Hematopoietic multipotent progenitor cell treated with erythropoietin and hydrocortisone succinate and interleukin-3 and kit ligand, for 8 days (in vitro differentiated cells): ENCODE measurements at regions not wholly inside any gene's neighbourhood (a gene's known extent, or its start where the extent isn't known, plus 50 kb on each side); places are given as distances from the start of the nearest gene placed in this dataset.
"Not testable (repeated sequence)": the region's sequence is repeated elsewhere in the genome, so short reads cannot be mapped to it uniquely, and the experiment has no call there.

Experiments used
- DNase-seq: peaks from one replicate; pipeline ENCODE4 v3.0.0-alpha.2; 2015

DNA sequence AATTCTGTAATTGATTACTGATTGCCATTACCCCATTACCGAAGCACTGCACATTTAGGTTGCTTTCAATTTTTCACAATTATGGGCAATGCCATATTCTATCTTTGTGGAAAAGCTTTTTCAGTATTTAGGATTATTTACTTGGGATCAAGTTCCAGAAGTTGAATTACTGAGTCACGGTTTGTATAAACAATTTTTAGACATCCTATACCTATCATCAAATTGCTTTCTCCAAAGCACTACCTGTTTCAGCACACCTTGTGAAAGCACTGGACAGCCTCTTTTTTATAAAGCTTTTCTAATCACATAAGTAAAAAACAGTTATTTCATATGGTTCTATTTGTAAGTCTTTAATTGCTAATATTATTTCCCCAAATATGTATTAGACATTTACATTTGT, 221.5 kb upstream of the CAND1 start:
- DNase-seq = no peak

GRCh38 chr12:67048371-67048770, 220.8 kb upstream of the CAND1 start:
- DNase-seq = no peak

GRCh38 chr12:67049199-67049598, 220.0 kb upstream of the CAND1 start:
- not testable (repeated sequence) for DNase-seq

GRCh38 chr12:67052981-67053380, 216.2 kb upstream of the CAND1 start:
- no peak for DNase-seq

DNA sequence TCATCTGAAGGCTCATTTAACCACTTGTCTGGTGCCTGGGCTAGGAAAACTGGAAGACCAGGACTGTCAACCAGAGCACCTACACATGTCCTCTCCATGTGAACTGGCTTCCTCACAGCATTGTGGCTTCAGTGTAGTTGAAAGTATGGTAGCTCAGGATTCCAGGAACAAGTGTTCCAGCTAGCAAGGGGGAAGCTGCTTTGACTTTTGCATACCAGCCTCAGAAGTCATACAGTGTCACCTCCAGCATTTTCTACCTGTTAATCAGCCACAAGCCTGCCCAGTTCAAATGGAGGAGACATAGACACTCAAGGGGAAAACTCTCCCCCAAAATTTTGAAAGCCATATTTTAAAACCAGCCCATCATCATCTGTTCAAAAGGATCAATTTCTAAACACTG, 212.8 kb upstream of the CAND1 start:
- DNase-seq = no peak

GRCh38 chr12:67057072-67057471, 212.1 kb upstream of the CAND1 start:
- no peak for DNase-seq

DNA sequence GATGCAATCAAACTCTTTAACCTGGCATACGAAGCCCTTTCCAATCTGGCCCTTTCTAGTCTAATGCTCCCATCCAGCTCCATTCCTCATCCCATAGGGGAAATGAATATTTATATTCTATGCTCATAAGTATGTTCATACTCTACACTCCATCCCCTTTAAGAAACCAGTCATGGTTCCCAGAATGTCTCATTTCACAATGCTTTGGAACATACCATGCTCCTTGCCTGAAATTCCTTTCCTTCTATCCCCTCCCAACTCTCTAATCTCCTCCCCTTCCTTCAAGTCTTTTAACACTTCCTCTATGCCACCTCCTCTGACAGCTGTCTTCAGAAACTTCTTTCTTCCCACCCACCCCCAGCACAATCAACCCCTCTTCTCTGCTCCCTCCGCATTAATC, 207.0 kb upstream of the CAND1 start:
- no peak for DNase-seq

DNA sequence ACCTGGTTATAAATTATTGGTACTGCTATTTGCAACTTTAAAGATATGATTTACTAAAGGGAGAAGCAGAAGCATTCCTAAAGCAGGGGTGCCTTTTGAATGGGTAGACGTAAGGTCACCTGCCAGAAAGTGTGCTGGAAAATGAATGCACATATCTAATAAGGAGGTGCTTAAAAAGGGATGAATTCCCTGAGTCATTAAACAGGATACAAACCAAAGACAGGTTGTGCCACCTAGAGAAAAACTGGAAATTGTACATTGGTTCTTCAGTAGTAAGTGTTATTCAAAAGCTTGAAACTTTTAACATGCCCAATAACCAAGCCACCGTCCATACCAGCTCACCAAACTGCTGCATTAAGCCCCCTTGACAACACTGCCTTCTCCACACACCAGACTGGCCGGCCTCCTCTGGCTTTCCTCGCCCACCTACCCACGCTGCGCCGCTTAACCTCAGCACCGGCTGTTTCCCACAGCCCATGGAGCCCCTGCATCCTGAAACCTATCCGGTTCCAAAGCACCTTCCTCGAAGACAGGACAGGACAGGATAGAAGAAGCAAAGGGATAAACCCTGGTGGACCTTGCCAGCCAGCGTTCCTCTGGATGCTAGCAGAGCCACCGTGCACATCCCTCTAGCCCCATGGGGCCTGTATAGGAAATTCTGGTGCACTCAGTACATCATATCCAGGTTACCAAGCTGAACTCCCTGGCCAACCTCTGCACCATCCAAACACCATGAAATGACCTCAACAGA, 201.5 kb upstream of the CAND1 start:
- DNase-seq = no peak

- DNase-seq = no peak
Observed at GRCh38 chr12:67068204-67068731, 200.9 kb upstream of the CAND1 start.

DNA sequence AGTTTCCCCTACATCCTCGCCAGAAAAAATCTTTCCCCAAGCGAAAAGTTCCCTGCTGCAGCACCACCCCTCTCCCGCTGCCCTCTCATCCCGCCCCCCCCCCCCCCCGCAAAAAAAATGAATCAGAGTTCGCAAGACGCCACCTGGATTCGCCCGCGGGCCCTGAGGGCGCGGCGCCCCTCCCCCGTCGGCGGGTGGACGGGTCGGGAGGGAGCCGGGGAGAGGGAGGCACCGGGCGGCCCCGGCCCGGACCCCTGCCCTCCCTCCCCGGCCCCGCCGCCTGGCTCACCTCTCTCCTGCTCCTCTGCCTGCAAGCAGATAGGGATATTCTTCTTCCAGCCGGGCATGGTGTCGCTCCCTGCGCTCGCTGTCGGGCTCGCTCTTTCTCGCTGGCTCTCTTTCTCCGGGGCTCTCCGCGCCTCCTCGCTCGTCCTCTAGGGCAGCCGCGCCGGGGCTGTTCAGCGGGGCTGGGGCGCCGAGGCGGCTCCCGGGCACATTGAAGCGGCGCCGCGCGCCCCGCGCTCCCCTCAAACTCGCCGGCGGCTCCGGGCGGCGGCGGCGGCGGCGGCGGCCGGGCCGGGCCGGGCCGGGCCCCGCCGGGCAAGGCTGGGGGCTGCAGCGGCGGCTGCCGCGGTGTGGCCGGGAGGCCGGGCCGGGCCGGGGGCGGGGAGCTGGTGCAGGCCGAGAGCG, 200.3 kb upstream of the CAND1 start:
- DNase-seq = no peak

DNA sequence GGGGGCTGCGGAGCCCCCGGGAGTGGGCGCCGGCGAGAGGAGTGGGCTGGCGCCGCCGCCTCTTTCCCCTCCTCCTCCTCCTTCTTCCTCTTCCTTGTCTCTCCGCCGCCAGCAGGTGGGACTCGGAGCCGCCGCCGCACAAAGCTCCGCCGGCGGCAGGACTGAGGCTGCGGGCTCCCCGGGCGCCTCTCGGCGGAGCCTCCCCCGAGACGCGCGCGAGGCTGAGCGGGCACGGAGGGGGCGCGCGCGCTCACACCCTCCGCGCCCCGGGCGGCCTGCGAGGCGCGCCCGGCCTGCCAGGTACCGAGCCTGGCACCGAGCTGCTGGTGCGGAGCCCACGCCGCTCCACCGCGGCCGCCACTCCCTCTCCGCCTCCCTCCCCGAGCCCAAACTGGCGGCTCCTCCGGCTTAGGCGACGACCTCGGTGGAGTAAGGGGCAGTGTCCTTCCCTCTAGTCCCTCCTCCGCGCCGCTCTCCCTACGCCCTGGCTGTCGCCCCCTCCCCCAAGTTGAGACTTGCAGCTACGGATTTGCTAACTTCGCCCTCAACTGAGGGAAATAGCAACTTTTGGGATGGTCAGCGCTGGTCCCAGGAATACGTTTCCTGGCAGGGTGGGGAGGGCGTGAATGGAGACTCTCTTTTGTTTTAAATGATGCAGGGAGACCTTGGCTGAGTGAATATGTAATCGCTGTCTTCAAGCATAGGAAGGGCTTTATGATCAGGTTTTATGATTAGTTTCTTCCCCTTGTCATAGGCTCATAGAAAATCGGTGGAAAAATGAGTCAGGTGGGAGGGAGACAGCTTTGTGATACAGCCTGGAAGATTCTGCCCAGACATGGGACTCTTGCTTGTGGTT, 199.5 kb upstream of the CAND1 start:
- no peak for DNase-seq

- no peak for DNase-seq
Observed at GRCh38 chr12:67070307-67070600, 198.9 kb upstream of the CAND1 start.

DNA sequence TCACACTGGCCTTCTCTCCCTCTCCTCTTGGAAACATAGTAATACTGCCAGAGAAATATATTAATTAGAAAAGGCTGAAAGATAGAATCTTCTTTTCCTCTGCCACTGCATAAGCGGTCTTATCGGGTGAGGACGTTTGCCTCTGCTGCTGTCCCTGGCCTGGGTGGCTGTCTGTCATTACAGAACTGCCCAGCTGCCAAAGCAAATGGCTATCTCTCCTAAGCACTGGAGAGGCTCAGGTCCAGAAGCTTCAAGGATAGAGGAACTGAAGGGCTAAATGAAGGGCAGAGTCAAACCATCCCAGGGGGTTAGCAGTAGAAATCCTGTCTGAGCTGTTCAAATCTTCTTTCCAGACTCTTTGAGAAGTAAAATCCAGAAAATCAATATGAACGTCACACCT, 198.6 kb upstream of the CAND1 start:
- DNase-seq = no peak

GRCh38 chr12:67072281-67072680, 196.9 kb upstream of the CAND1 start:
- DNase-seq = not testable (repeated sequence)

DNA sequence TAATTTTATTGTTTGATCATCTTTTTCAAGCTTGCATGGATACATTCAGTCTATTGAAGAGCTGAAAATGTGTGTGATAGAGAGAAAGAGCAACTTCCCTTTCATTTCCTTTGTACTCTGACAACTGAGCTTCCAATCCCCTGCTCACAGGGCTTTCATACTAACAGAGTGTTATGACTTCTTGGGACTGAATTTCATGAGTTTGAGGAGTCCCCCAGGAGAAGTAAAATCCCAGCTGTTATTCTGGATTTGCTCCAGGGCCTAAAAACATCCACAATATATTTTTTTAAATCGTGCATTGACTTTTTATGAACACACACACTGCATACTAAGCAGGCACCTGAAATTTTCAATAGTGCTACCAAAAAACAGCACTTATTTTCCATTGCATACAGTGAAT, 195.8 kb upstream of the CAND1 start:
- DNase-seq = no peak

DNA sequence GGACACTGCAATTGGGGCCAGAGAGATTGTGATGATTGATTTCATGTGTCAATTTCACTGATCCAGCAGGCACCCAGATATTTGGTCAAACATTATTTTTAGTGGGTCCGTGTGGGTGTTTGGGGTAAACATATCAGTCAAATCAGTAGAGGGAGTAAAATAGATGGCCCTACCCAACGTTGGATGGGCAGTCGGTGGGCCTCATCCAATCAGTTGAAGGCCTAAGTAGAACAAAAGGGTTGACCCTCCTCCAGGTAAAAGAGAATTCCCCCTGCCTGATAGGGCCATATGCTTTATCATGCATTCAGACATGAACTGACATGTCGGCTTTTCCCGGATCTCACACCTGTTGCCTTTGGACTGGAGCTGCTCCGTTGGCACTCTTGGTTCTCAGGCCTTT, 195.1 kb upstream of the CAND1 start:
- DNase-seq = no peak

GRCh38 chr12:67077617-67078016, 191.5 kb upstream of the CAND1 start:
- DNase-seq = no peak

- no peak for DNase-seq
Observed at GRCh38 chr12:67078957-67079356, 190.2 kb upstream of the CAND1 start.

GRCh38 chr12:67080637-67081036, 188.5 kb upstream of the CAND1 start:
- no peak for DNase-seq

GRCh38 chr12:67082221-67082620, 186.9 kb upstream of the CAND1 start:
- no peak for DNase-seq

DNA sequence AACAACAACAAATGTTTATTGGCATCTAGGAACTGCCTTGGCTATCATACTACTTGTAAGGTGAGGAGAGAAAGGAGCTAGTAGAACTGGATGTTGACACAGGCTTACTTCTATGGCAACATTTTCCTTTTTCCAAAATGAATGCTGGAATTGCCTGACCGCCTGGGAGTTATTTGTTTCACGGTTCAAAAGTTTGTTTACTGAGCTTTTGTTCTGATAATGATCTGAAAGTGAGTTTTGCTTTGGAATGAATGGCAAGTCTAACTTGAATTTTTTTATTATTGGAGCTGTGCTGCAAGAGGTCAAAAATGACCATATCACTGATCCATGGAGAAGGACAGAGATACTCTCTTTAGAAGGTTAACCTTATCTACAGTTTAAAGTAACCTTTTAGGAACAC, 183.5 kb upstream of the CAND1 start:
- DNase-seq = no peak

GRCh38 chr12:67086116-67086515, 183.0 kb upstream of the CAND1 start:
- DNase-seq = no peak

- no peak for DNase-seq
Observed at GRCh38 chr12:67088401-67089118, 180.6 kb upstream of the CAND1 start.
